ENCODE measurements at regions not wholly inside any gene's neighbourhood (a gene's known extent, or its start where the extent isn't known, plus 50 kb on each side); places are given as distances from the start of the nearest gene placed in this dataset.

DNA sequence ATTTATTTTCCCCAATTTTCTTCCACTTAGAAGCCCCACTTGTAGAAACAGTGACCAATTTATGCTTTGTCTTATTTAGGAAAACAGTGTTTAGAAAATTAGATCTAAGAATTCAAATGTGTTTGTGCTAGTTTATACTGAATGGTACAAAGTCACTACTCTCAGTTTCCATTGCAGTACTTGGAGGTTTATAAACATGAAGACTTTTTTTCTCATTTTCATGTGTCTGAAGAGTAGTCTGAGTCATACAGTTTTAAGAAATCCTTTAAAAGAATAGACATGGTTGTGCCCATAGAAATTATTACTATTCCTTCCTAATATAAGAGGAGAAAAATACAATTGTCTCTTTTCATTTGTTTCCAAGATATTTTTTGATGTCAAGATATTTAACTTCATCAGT is 458.7 kb downstream of the NAF1 start:
- no peak for TF ChIP-seq CBX8 (IDR thresholded peaks at IDR 0.05)
- TF ChIP-seq, protein P1, sequence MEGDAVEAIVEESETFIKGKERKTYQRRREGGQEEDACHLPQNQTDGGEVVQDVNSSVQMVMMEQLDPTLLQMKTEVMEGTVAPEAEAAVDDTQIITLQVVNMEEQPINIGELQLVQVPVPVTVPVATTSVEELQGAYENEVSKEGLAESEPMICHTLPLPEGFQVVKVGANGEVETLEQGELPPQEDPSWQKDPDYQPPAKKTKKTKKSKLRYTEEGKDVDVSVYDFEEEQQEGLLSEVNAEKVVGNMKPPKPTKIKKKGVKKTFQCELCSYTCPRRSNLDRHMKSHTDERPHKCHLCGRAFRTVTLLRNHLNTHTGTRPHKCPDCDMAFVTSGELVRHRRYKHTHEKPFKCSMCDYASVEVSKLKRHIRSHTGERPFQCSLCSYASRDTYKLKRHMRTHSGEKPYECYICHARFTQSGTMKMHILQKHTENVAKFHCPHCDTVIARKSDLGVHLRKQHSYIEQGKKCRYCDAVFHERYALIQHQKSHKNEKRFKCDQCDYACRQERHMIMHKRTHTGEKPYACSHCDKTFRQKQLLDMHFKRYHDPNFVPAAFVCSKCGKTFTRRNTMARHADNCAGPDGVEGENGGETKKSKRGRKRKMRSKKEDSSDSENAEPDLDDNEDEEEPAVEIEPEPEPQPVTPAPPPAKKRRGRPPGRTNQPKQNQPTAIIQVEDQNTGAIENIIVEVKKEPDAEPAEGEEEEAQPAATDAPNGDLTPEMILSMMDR (IDR thresholded peaks at IDR 0.05): no peak
- no peak for TF ChIP-seq ZNF302 (CRISPR knock-in tag; IDR thresholded peaks at IDR 0.05)
